ENCODE measurements at regions not wholly inside any gene's neighbourhood (a gene's known extent, or its start where the extent isn't known, plus 50 kb on each side); places are given as distances from the start of the nearest gene placed in this dataset.

DNA sequence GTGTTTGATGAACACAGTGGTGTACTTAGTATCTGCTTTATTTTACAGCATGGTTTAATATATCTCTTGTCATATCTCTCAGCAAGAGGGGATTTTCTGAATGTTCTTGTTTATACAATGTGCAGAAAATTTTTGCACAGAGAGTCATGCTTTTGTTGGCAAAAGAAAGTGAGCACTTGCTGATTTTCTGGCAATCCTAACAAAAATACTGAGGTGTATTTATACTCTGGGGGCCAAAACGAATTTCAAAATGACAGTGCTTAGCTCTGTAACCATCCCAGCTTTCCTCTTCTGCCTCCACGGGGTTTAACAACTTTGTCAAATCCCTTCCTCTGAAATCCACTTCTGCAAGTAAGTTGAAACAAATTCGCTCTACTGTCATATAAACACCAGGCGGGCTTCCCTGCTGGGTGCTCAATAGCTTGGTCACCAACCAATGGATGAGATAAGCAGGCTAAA lies 169.2 kb downstream of the NOC3L start:
- TF ChIP-seq, protein P1, sequence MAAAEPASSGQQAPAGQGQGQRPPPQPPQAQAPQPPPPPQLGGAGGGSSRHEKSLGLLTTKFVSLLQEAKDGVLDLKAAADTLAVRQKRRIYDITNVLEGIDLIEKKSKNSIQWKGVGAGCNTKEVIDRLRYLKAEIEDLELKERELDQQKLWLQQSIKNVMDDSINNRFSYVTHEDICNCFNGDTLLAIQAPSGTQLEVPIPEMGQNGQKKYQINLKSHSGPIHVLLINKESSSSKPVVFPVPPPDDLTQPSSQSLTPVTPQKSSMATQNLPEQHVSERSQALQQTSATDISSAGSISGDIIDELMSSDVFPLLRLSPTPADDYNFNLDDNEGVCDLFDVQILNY (CRISPR knock-in tag; IDR thresholded peaks at IDR 0.05) = no peak
- TF ChIP-seq, protein P2, sequence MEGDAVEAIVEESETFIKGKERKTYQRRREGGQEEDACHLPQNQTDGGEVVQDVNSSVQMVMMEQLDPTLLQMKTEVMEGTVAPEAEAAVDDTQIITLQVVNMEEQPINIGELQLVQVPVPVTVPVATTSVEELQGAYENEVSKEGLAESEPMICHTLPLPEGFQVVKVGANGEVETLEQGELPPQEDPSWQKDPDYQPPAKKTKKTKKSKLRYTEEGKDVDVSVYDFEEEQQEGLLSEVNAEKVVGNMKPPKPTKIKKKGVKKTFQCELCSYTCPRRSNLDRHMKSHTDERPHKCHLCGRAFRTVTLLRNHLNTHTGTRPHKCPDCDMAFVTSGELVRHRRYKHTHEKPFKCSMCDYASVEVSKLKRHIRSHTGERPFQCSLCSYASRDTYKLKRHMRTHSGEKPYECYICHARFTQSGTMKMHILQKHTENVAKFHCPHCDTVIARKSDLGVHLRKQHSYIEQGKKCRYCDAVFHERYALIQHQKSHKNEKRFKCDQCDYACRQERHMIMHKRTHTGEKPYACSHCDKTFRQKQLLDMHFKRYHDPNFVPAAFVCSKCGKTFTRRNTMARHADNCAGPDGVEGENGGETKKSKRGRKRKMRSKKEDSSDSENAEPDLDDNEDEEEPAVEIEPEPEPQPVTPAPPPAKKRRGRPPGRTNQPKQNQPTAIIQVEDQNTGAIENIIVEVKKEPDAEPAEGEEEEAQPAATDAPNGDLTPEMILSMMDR (IDR thresholded peaks at IDR 0.05) = no peak

Data from WTC11 (cell line).